ENCODE measurements at regions not wholly inside any gene's neighbourhood (a gene's known extent, or its start where the extent isn't known, plus 50 kb on each side); places are given as distances from the start of the nearest gene placed in this dataset.

DNA sequence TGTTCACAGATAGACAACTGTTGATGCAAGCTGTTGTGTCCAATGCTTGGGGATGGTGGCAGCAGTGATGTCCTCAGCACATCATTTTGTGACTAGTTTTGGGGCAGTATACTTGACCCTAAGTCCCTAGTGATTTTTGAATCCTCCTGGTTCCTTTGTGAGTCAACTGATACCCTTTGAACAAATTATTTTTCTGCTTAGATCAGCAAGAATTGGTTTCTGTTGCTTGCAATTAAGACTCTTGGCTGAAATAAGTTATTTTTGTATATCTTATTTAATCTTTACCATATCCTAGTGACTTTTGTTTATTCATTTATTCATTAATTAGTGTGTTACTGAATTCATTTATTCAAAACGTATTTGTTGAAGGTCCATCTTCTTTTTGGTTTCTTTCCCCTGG, 392.0 kb upstream of the SGCD start:
- TF ChIP-seq, protein P1, sequence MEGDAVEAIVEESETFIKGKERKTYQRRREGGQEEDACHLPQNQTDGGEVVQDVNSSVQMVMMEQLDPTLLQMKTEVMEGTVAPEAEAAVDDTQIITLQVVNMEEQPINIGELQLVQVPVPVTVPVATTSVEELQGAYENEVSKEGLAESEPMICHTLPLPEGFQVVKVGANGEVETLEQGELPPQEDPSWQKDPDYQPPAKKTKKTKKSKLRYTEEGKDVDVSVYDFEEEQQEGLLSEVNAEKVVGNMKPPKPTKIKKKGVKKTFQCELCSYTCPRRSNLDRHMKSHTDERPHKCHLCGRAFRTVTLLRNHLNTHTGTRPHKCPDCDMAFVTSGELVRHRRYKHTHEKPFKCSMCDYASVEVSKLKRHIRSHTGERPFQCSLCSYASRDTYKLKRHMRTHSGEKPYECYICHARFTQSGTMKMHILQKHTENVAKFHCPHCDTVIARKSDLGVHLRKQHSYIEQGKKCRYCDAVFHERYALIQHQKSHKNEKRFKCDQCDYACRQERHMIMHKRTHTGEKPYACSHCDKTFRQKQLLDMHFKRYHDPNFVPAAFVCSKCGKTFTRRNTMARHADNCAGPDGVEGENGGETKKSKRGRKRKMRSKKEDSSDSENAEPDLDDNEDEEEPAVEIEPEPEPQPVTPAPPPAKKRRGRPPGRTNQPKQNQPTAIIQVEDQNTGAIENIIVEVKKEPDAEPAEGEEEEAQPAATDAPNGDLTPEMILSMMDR (IDR thresholded peaks at IDR 0.05): no peak
- TF ChIP-seq, protein P2, sequence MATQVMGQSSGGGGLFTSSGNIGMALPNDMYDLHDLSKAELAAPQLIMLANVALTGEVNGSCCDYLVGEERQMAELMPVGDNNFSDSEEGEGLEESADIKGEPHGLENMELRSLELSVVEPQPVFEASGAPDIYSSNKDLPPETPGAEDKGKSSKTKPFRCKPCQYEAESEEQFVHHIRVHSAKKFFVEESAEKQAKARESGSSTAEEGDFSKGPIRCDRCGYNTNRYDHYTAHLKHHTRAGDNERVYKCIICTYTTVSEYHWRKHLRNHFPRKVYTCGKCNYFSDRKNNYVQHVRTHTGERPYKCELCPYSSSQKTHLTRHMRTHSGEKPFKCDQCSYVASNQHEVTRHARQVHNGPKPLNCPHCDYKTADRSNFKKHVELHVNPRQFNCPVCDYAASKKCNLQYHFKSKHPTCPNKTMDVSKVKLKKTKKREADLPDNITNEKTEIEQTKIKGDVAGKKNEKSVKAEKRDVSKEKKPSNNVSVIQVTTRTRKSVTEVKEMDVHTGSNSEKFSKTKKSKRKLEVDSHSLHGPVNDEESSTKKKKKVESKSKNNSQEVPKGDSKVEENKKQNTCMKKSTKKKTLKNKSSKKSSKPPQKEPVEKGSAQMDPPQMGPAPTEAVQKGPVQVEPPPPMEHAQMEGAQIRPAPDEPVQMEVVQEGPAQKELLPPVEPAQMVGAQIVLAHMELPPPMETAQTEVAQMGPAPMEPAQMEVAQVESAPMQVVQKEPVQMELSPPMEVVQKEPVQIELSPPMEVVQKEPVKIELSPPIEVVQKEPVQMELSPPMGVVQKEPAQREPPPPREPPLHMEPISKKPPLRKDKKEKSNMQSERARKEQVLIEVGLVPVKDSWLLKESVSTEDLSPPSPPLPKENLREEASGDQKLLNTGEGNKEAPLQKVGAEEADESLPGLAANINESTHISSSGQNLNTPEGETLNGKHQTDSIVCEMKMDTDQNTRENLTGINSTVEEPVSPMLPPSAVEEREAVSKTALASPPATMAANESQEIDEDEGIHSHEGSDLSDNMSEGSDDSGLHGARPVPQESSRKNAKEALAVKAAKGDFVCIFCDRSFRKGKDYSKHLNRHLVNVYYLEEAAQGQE (IDR thresholded peaks at IDR 0.05; ENCODE audit: insufficient read depth in 1 of 2, low read depth in 2 of 2, low read length in 1 of 2): no peak
- no peak for TF ChIP-seq POLR2AphosphoS5 (IDR thresholded peaks at IDR 0.05; ENCODE audit: low read depth, low read length)
- TF ChIP-seq TCF7L2 (IDR thresholded peaks at IDR 0.05; ENCODE audit: low read depth, low read length): no peak
- no peak for TF ChIP-seq SIN3A (IDR thresholded peaks at IDR 0.05; ENCODE audit: borderline replicate concordance, insufficient read depth, low read depth, low read length)
